Pancreas (tissue), 10 donors: ENCODE measurements at regions not wholly inside any gene's neighbourhood (a gene's known extent, or its start where the extent isn't known, plus 50 kb on each side); places are given as distances from the start of the nearest gene placed in this dataset.

Source experiments
- ATAC-seq, 4 donors: fragments of 200-7000 bp; cut with Tn5 transposase; one replicate each; pipeline versions ENCODE4 v1.8.0 to v1.9.1; 2020; ENCODE audit warnings: mild to moderate bottlenecking in 4 of 4, moderate library complexity in 4 of 4
- DNase-seq, 6 donors: peaks; one replicate each; pipeline ENCODE4 v3.0.0-alpha.2; 2020
- FAIRE-seq: peaks from 2 replicates; lab custom pipeline; 2012; peaks lifted over from hg19 to GRCh38; lab: Jason Lieb, UNC
- H3K27ac ChIP-seq, 4 donors: fragments of 200-600 bp; sonication (generic); 1 replicate in 3 of 4; 2 replicates in 1 of 4; pipeline versions ENCODE4 v1.5.0 to v1.8.0; 2020
- H3K27me3 ChIP-seq, 4 donors: fragments of 200-600 bp; one replicate each; pipeline ENCODE4 v1.8.0; 2021
- H3K36me3 ChIP-seq, 3 donors: fragments of 200-600 bp; sonication (generic) in 1 of 3; one replicate each; pipeline versions ENCODE4 v1.5.0 to v1.8.0; 2020 to 2021
- H3K4me1 ChIP-seq, 3 donors: fragments of 200-600 bp; one replicate each; pipeline ENCODE4 v1.8.0; 2021
- H3K4me3 ChIP-seq, 4 donors: fragments of 200-600 bp; sonication (generic) in 2 of 4; one replicate each; pipeline versions ENCODE4 v1.5.0 to v1.8.0; 2020 to 2021
- H3K9me3 ChIP-seq, 4 donors: fragments of 200-600 bp; one replicate each; pipeline ENCODE4 v1.8.0; 2021
- WGBS, 2 donors: extraction: QIAGEN DNeasy Blood & Tissue Kit; methylation state at CpG; one replicate each; pipeline ENCODE4 v1.1.7; 2013; 5-methylcytosine and 5-hydroxymethylcytosine counted together
- intact Hi-C, 3 donors: fragments of 100-400 bp; cut with DNase I; formaldehyde crosslinking; loops; one replicate each; pipeline versions ENCODE4 v1.11.1 to v1.14.2; 2022
- TF ChIP-seq, protein P1 (sequence below), 4 donors: fragments of 200-600 bp; sonication (generic) in 3 of 4; IDR thresholded peaks; one replicate each; pipeline versions ENCODE4 v1.5.0 to v1.8.0; 2021; ENCODE audit warnings: antibody characterized with exemption in 4 of 4
- donor health status: healthy with polysubstance abuse.
- donor health status: DM: no; HTN: no; CAD: no; lungs with moderate emphysema.
- donor health status: DM: no; HTN: no; CAD: no.
- donor health status: control.
- donor health status: control.
- donor health status: Bipolar disorder and iron deficiency.
- donor health status: DM: yes; HTN: yes; CAD: no.
- donor health status: DM: no; HTN: no; CAD: no.
- donor health status: DM: no; HTN: no; CAD: no.
- donor health status: DM: yes; HTN: yes; CAD: no.

DNA sequence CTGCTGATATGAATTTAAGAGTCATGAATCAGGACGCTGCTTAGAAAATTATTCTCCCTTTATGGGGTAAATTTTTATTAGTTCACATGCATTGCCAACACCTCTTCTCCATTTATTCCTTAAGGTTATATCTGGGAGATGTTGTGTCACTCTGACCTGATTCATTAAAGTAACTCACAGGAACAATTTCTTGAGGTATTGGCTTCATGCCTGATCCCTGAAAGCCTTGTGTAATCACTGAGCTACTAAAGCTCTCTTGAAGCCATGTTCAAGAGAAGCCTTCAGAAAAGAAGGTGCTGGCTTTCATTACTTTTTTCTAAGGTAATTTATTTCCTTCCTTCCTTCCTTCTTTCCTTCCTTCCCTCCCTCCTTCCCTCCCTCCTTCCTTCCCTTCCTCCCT lies 420.6 kb downstream of the RAB38 start:
- ATAC-seq (no peak), FAIRE-seq (no peak), DNase-seq (no peak)
- no peaks in the 10 kb centered on the region for H3K4me1 ChIP-seq
- H3K4me3 ChIP-seq = no peak overlapping the region
- no peaks in the 10 kb centered on the region for H3K27me3 ChIP-seq
- no peaks in the 10 kb centered on the region for H3K36me3 ChIP-seq
- 64 to 86% methylated on average over 1 of the region's 1 CpG for WGBS, 2 donors
- TF ChIP-seq, protein P1, sequence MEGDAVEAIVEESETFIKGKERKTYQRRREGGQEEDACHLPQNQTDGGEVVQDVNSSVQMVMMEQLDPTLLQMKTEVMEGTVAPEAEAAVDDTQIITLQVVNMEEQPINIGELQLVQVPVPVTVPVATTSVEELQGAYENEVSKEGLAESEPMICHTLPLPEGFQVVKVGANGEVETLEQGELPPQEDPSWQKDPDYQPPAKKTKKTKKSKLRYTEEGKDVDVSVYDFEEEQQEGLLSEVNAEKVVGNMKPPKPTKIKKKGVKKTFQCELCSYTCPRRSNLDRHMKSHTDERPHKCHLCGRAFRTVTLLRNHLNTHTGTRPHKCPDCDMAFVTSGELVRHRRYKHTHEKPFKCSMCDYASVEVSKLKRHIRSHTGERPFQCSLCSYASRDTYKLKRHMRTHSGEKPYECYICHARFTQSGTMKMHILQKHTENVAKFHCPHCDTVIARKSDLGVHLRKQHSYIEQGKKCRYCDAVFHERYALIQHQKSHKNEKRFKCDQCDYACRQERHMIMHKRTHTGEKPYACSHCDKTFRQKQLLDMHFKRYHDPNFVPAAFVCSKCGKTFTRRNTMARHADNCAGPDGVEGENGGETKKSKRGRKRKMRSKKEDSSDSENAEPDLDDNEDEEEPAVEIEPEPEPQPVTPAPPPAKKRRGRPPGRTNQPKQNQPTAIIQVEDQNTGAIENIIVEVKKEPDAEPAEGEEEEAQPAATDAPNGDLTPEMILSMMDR (IDR thresholded peaks at IDR 0.05) = no peak
- no peaks in the 10 kb centered on the region for H3K9me3 ChIP-seq
- no peak overlapping the region for H3K27ac ChIP-seq
- intact Hi-C loops = no loop called here

DNA sequence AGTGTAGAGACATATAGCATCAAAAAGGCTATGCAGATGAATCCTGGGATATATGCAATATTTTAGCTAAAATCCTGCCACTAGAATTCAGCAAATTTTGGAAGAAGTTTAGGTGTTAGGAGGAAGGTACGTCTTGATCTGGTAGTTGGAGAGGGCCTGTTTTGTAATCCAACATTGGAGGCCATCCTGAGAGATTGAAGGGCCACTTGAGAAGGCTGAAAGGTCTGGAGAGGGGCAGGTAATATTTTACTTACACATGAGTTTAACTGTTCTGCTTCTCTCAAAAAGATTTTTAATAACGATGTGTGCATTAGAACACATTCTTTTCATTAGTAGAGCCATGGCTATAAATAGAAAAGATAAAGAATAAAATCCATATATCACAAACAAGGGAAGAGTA lies 422.1 kb downstream of the RAB38 start:
- H3K4me3 ChIP-seq = no peak overlapping the region
- H3K9me3 ChIP-seq = no peaks in the 10 kb centered on the region
- intact Hi-C loops = no loop called here
- DNase-seq = no peak
- WGBS, 2 donors = 56 to 64% methylated on average over 2 of the region's 2 CpGs
- FAIRE-seq = no peak
- ATAC-seq = no peak
- H3K27ac ChIP-seq = no peak overlapping the region
- no peaks in the 10 kb centered on the region for H3K4me1 ChIP-seq
- no peaks in the 10 kb centered on the region for H3K36me3 ChIP-seq
- TF ChIP-seq, protein P1 (IDR thresholded peaks at IDR 0.05) = no peak
- no peaks in the 10 kb centered on the region for H3K27me3 ChIP-seq

DNA sequence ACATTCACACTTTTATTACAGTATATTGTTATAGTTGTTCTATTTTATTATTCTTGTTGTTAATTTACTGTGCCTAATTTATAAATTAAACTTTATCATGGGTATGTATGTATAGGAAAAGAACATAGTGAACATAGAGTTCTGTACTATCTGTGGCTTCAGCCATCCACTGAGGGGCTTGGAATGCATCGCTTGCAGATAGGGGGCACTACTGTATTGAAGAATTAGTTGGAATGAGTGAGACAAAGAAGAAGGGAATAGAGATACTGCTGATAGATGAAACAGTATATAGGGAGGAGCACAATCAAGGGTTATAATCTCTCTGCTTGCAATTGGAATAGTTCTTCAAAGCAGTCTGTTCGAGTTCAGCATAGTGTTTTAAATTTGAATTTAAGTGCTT lies 432.2 kb downstream of the RAB38 start:
- FAIRE-seq = no peak
- Histone ChIP-seq H3K36me3 (no peaks in the 10 kb centered on the region), H3K4me1 (no peaks in the 10 kb centered on the region), H3K4me3 (no peak overlapping the region), H3K27ac (no peak overlapping the region), H3K9me3 (no peaks in the 10 kb centered on the region), H3K27me3 (no peaks in the 10 kb centered on the region)
- no peak for ATAC-seq
- DNase-seq = no peak
- TF ChIP-seq, protein P1 (IDR thresholded peaks at IDR 0.05) = no peak
- 13 to 19% methylated on average over 2 of the region's 2 CpGs for WGBS, 2 donors
- intact Hi-C loops = no loop called here

DNA sequence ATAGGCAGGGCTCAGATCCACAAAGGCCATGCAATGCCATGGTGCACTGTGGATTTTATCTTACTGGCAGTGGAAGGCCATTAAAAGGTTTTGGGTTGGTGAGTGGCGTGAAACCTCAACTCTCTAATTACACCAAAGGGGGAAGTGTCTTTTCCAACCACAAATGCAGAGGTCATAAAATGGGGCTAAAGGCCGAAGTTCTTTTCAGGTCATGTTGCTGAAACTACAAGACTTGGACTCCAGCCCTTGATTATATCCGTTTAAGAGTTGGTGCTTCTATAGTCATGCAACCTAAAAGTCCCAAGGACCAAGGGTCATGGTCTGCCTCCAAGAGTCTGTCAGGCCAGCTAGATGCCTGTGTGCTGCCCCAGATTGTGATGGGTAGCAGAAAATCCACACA lies 434.3 kb downstream of the RAB38 start:
- intact Hi-C loops = no loop called here

DNA sequence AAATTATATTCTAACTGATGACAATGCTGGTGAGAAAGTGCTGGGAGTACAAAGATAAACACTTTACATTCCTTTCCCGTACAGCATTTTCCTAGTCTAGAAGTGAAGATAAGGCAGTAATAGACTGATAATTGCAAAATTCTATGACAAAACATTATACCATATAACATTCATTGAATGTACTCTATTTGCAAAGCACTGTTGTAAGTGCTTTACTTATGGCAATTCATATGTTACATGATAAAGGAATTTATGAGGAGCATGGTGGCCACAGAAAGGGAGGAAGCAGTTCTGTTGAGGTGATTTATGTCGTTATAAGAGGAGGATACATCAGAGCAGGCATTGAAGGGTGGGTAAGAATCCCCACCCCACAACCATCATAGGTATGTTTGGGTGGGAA lies 434.8 kb downstream of the RAB38 start:
- H3K4me3 ChIP-seq = no peak overlapping the region
- H3K27ac ChIP-seq = no peak overlapping the region
- no peaks in the 10 kb centered on the region for H3K36me3 ChIP-seq
- FAIRE-seq (no peak), DNase-seq (no peak), ATAC-seq (no peak)
- WGBS, 2 donors = 40 to 53% methylated on average over 2 of the region's 2 CpGs
- no peaks in the 10 kb centered on the region for H3K27me3 ChIP-seq
- intact Hi-C loops = no loop called here
- no peaks in the 10 kb centered on the region for H3K4me1 ChIP-seq
- TF ChIP-seq, protein P1 (IDR thresholded peaks at IDR 0.05) = no peak
- H3K9me3 ChIP-seq = no peaks in the 10 kb centered on the region

More for the DNA sequence above, 434.3 kb downstream of the RAB38 start:
- Histone ChIP-seq H3K27ac (no peak overlapping the region), H3K9me3 (no peaks in the 10 kb centered on the region), H3K27me3 (no peaks in the 10 kb centered on the region), H3K4me1 (no peaks in the 10 kb centered on the region), H3K4me3 (no peak overlapping the region), H3K36me3 (no peaks in the 10 kb centered on the region)
- FAIRE-seq (no peak), ATAC-seq (no peak), DNase-seq (no peak)
- TF ChIP-seq, protein P1 (IDR thresholded peaks at IDR 0.05) = no peak
- 57 to 58% methylated on average over 3 of the region's 3 CpGs for WGBS, 2 donors
